Prostate gland (tissue), 2 donors: ENCODE measurements at regions not wholly inside any gene's neighbourhood (a gene's known extent, or its start where the extent isn't known, plus 50 kb on each side); places are given as distances from the start of the nearest gene placed in this dataset.
A peak's percentile ranks its signal among the peaks of the same experiment; 100 is the strongest.

ENCODE experiments used
- DNase-seq: peaks from one replicate; pipeline ENCODE4 v3.0.0-alpha.2; 2019; ENCODE audit warnings: low spot score
- H3K27ac ChIP-seq, 2 donors: fragments of 200-600 bp; sonication (generic); 2 replicates each; pipeline ENCODE4 v1.5.1; 2017 to 2019
- H3K27me3 ChIP-seq: fragments of 200-600 bp; sonication (generic); replicated peaks from 2 replicates; pipeline ENCODE4 v1.5.1; 2019; ENCODE audit not compliant: insufficient read depth
- H3K36me3 ChIP-seq, 2 donors: fragments of 200-600 bp; sonication (generic); 1 replicate in 1 of 2; 2 replicates in 1 of 2; pipeline versions ENCODE4 v1.5.1 to v1.8.1; 2017 to 2019
- H3K4me1 ChIP-seq: fragments of 200-600 bp; sonication (generic); replicated peaks from 2 replicates; pipeline ENCODE4 v1.5.1; 2019
- H3K4me3 ChIP-seq, 2 donors: fragments of 200-600 bp; sonication (generic); 2 replicates each; pipeline ENCODE4 v1.5.1; 2017 to 2019
- H3K9me3 ChIP-seq: fragments of 200-600 bp; sonication (generic); 2 replicates; pipeline ENCODE4 v1.5.1; 2017
- CTCF ChIP-seq, 4 experiments: fragments of 200-600 bp in 2 of 4; fragments of 450-650 bp in 2 of 4; sonication (generic) in 2 of 4; IDR thresholded peaks; 1 replicate in 3 of 4; 2 replicates in 1 of 4; pipeline ENCODE4 v1.5.1; 2016 to 2019; ENCODE audit warnings: antibody characterized with exemption in 4 of 4, mild to moderate bottlenecking in 2 of 4, moderate library complexity in 2 of 4
- POLR2A ChIP-seq: fragments of 450-650 bp; IDR thresholded peaks from one replicate; pipeline ENCODE4 v1.6.1; 2016; ENCODE audit warnings: antibody characterized with exemption, mild to moderate bottlenecking
- POLR2AphosphoS5 ChIP-seq: sonication (generic); formaldehyde crosslinking; IDR thresholded peaks from one replicate; pipeline ENCODE4 v1.6.1; 2017; ENCODE audit warnings: antibody characterized with exemption
- WGBS: methylation state at CpG from one replicate; pipeline ENCODE4 v1.1.5; 2018; 5-methylcytosine and 5-hydroxymethylcytosine counted together
- intact Hi-C: fragments of 100-400 bp; cut with DNase I; formaldehyde crosslinking; loops from one replicate; pipeline ENCODE4 v1.14.2; 2022

DNA sequence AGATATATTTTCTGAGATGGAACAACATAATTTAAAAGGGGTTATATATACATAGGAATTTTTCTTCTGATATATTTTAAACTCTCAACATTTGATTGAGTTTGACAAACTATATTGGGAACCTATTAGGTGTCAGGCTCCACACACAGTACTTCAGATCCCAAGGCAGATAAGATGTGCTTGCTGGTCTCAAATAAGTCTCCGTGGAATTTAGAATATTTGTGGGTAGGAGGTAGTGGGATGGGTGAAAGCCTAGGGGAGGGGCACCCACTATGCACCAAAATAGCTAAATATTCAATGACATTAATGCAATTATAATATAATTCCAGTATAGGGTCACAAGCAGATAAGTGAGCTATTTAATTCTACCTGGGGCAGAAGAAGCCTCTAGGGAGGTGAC, 81.5 kb downstream of the ARL4A start:
- Histone ChIP-seq H3K36me3 (no peaks in the 10 kb centered on the region), H3K27me3 (no peaks in the 10 kb centered on the region), H3K4me3 (no peak overlapping the region), H3K27ac (no peak overlapping the region), H3K9me3 (no peaks in the 10 kb centered on the region), H3K4me1 (peaks cover 3% of the 10 kb centered on the region)
- DNase-seq = no peak
- intact Hi-C loops = no loop called here
- WGBS = 37% methylated on average over 1 of the region's 1 CpG
- TF ChIP-seq POLR2A (no peak), CTCF (IDR thresholded peaks at IDR 0.05) (no peak), POLR2AphosphoS5 (no peak)

- no peaks in the 10 kb centered on the region for H3K9me3 ChIP-seq
- no peaks in the 10 kb centered on the region for H3K27me3 ChIP-seq
- intact Hi-C loops = no loop called here
- 85% methylated on average over 1 of the region's 1 CpG for WGBS
- H3K4me3 ChIP-seq = no peak overlapping the region
- DNase-seq = no peak
- no peak overlapping the region for H3K27ac ChIP-seq
- H3K4me1 ChIP-seq = peaks cover 3% of the 10 kb centered on the region
- no peaks in the 10 kb centered on the region for H3K36me3 ChIP-seq
- TF ChIP-seq POLR2A = no peak
- no peak for TF ChIP-seq POLR2AphosphoS5
- TF ChIP-seq CTCF (IDR thresholded peaks at IDR 0.05) = no peak
Observed at GRCh38 chr7:12769444-12769843, 82.0 kb downstream of the ARL4A start.

GRCh38 chr7:12770227-12770975, 83.0 kb downstream of the ARL4A start:
- peak; percentile 19 for DNase-seq

GRCh38 chr7:12771378-12771877, 84.0 kb downstream of the ARL4A start:
- DNase-seq = peak; percentile 23
- H3K4me3 ChIP-seq = no peak overlapping the region

More at GRCh38 chr7:12770227-12770975, 83.0 kb downstream of the ARL4A start:
- peaks cover 3% of the 10 kb centered on the region for H3K4me1 ChIP-seq
- TF ChIP-seq CTCF (IDR thresholded peaks at IDR 0.05) (no peak), POLR2A (no peak), POLR2AphosphoS5 (no peak)
- H3K9me3 ChIP-seq = no peaks in the 10 kb centered on the region
- no peaks in the 10 kb centered on the region for H3K36me3 ChIP-seq
- no peak overlapping the region for H3K27ac ChIP-seq
- H3K27me3 ChIP-seq = no peaks in the 10 kb centered on the region
- WGBS = 12% methylated on average over 3 of the region's 3 CpGs
- H3K4me3 ChIP-seq = no peak overlapping the region
- intact Hi-C loops = no loop called here

More at GRCh38 chr7:12771378-12771877, 84.0 kb downstream of the ARL4A start:
- TF ChIP-seq POLR2AphosphoS5 (peak; percentile 22), POLR2A (no peak), CTCF (IDR thresholded peaks at IDR 0.05) (no peak)
- WGBS = under 1% methylated on average over 7 of the region's 7 CpGs
- intact Hi-C loops = no loop called here
- no peaks in the 10 kb centered on the region for H3K27me3 ChIP-seq
- no peak overlapping the region for H3K27ac ChIP-seq
- H3K36me3 ChIP-seq = no peaks in the 10 kb centered on the region
- no peaks in the 10 kb centered on the region for H3K9me3 ChIP-seq
- H3K4me1 ChIP-seq = peaks cover 3% of the 10 kb centered on the region
